HT-29 (cell line): ENCODE measurements at regions not wholly inside any gene's neighbourhood (a gene's known extent, or its start where the extent isn't known, plus 50 kb on each side); places are given as distances from the start of the nearest gene placed in this dataset.

Source experiments
- DNase-seq: peaks from one replicate; pipeline ENCODE4 v3.0.0-alpha.2; 2015; ENCODE audit warnings: low spot score

GRCh38 chr16:35637683-35638082, 2178.3 kb downstream of the TP53TG3F start:
- DNase-seq, result no peak

- no peak for DNase-seq
These were observed 2180.1 kb downstream of the TP53TG3F start for GRCh38 chr16:35639233-35640205.

GRCh38 chr16:35642322-35642835, 2183.0 kb downstream of the TP53TG3F start:
- DNase-seq, result no peak

GRCh38 chr16:35651841-35652240, 2192.4 kb downstream of the TP53TG3F start:
- DNase-seq, result no peak

- no peak for DNase-seq
These were observed 2204.8 kb downstream of the TP53TG3F start for GRCh38 chr16:35664091-35664693.

- DNase-seq, result no peak
These were observed 2225.7 kb downstream of the TP53TG3F start for GRCh38 chr16:35685085-35685484.

GRCh38 chr16:35686595-35686994, 2227.2 kb downstream of the TP53TG3F start:
- DNase-seq, result no peak

- no peak for DNase-seq
These were observed 2227.7 kb downstream of the TP53TG3F start for GRCh38 chr16:35687071-35687470.

- DNase-seq, result no peak
These were observed 2228.4 kb downstream of the TP53TG3F start for GRCh38 chr16:35687781-35688180.

- no peak for DNase-seq
These were observed 2230.4 kb downstream of the TP53TG3F start for GRCh38 chr16:35689764-35690163.

- no peak for DNase-seq
These were observed 2231.0 kb downstream of the TP53TG3F start for GRCh38 chr16:35690413-35690812.

- no peak for DNase-seq
These were observed 2231.6 kb downstream of the TP53TG3F start for GRCh38 chr16:35691057-35691456.

- DNase-seq, result no peak
These were observed 2233.4 kb downstream of the TP53TG3F start for GRCh38 chr16:35692824-35693223.

GRCh38 chr16:35706901-35707300, 2247.5 kb downstream of the TP53TG3F start:
- no peak for DNase-seq

GRCh38 chr16:35711435-35711834, 2252.0 kb downstream of the TP53TG3F start:
- no peak for DNase-seq

GRCh38 chr16:35711958-35712357, 2252.5 kb downstream of the TP53TG3F start:
- no peak for DNase-seq

- no peak for DNase-seq
These were observed 2254.6 kb downstream of the TP53TG3F start for GRCh38 chr16:35713762-35714650.

GRCh38 chr16:35714665-35715064, 2255.3 kb downstream of the TP53TG3F start:
- no peak for DNase-seq

GRCh38 chr16:35724551-35724950, 2265.1 kb downstream of the TP53TG3F start:
- no peak for DNase-seq

GRCh38 chr16:35725949-35726348, 2266.5 kb downstream of the TP53TG3F start:
- no peak for DNase-seq

GRCh38 chr16:35730251-35730650, 2270.8 kb downstream of the TP53TG3F start:
- DNase-seq, result no peak
